ENCODE measurements at regions not wholly inside any gene's neighbourhood (a gene's known extent, or its start where the extent isn't known, plus 50 kb on each side); places are given as distances from the start of the nearest gene placed in this dataset.
"Not testable (repeated sequence)": the region's sequence is repeated elsewhere in the genome, so short reads cannot be mapped to it uniquely, and the experiment has no call there.

- peak; percentile 4 for DNase-seq (ENCODE audit: low spot score)
Measured at GRCh38 chr5:86977190-86977589, 290.5 kb upstream of the RASA1 start.

- no peak for DNase-seq (ENCODE audit: low spot score)
Measured at GRCh38 chr5:86977808-86978207, 289.9 kb upstream of the RASA1 start.

DNA sequence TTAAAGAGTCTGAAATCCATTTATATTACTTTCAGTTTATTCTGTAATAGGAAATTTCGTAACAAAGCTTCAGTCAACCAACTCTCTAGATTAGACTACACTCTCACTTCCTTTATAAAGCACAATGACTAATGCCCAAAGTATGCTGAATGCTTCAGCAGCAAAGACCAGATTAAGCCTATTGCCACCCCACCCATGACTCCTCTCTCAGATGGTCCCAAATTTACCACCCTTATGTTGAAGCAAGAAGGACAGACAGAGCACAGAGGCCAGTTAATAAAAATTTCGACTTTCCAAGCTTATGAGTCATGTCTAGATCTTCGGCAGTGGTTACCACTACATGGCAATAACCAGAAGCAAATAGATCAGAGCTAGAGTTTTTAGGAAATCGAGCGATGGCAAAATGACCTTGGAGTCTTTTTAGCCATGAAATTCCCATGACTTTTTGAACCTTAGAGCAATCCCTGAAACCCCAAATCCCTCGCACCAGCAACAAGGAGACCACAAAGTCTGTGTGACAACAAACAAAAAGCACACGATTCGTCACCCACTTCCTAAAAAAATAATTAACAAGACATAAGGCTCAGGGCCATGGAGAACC lies 287.8 kb upstream of the RASA1 start:
- peak; percentile 58 for DNase-seq (ENCODE audit: low spot score)

DNA sequence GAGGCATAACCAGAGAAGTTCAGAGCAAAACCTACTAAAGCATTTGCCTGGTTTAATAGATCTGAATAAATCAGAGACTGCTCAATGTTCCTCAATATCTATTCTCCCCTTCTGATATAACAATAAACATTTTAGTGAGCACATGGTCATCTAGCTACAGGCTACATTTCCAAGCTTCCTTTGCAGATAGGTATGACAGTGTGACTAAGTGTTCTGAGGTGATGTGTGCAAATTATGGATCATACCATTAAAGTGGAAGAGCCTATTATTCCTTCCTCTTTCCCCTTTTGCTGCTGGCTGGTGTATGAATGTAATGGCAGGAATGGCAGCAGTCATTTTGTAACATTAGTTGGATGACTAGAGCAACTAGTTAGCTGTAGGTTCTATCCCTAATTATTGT lies 285.8 kb upstream of the RASA1 start:
- DNase-seq (ENCODE audit: low spot score): no peak

GRCh38 chr5:86983208-86983607 lies 284.5 kb upstream of the RASA1 start:
- no peak for DNase-seq (ENCODE audit: low spot score)

GRCh38 chr5:86986837-86987236 lies 280.8 kb upstream of the RASA1 start:
- no peak for DNase-seq (ENCODE audit: low spot score)

- no peak for DNase-seq (ENCODE audit: low spot score)
Measured at GRCh38 chr5:86997516-86997915, 270.2 kb upstream of the RASA1 start.

GRCh38 chr5:86999951-87000350 lies 267.7 kb upstream of the RASA1 start:
- DNase-seq (ENCODE audit: low spot score): no peak

- no peak for DNase-seq (ENCODE audit: low spot score)
Measured at GRCh38 chr5:87002485-87002884, 265.2 kb upstream of the RASA1 start.

DNA sequence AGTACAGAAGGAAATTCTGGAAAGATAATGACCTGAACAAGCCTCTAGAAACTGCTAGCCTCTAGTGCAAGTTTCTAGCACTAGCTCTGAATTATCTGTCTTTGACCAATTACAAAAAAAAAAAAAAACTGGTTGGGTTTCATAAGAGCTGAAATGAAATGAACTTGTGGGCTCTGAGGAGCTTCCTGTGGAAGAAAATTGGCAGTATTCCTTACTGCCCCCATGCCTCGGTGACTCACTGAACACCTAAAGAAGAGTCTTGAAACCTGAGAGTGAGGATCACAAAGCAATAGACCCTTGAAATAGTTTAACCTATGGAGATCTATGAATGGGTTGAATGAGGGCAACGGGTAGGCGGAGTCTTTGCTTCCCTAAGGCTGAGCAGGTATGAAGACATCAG lies 263.6 kb upstream of the RASA1 start:
- no peak for DNase-seq (ENCODE audit: low spot score)

- no peak for DNase-seq (ENCODE audit: low spot score)
Measured at GRCh38 chr5:87007737-87008136, 259.9 kb upstream of the RASA1 start.

DNA sequence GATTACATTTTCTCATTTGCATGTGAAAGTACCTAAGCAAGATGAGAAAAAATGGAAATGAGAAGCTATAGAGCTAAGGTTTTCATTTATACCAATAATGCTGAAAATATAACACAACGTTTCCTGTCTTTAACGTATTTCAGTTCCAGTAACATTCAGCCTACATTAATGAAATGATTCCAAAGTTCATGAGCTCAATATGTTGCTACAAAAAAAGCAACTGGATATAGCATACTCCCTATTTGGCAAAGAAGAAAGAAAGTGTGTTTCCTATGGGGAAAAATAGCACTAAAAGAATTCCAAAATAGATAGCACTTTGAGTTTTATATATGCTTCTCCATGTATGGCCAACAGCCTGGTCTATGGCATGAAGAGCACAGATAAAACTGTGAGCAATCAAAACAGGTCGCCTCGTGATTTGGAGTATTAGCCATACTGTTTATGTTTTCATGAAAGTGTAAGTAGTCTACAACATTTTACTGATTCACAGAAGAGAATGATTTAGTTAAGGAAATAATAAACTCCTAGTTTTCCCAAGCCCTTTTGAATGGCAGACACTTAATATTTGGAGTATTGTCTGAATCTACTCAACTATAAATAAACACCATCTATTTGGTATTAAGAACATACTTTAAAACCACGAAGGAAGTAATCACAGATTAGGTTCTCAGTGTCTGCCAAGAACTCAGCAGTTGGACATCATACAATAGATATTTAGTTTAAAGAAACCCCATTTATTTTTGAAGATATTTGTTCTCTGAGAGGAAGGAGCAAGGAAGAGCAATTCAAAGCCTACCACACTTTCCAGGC lies 258.7 kb upstream of the RASA1 start:
- DNase-seq (ENCODE audit: low spot score): no peak

- DNase-seq (ENCODE audit: low spot score): no peak
Measured at GRCh38 chr5:87010736-87011135, 256.9 kb upstream of the RASA1 start.

- DNase-seq (ENCODE audit: low spot score): no peak
Measured at GRCh38 chr5:87015901-87016300, 251.8 kb upstream of the RASA1 start.

DNA sequence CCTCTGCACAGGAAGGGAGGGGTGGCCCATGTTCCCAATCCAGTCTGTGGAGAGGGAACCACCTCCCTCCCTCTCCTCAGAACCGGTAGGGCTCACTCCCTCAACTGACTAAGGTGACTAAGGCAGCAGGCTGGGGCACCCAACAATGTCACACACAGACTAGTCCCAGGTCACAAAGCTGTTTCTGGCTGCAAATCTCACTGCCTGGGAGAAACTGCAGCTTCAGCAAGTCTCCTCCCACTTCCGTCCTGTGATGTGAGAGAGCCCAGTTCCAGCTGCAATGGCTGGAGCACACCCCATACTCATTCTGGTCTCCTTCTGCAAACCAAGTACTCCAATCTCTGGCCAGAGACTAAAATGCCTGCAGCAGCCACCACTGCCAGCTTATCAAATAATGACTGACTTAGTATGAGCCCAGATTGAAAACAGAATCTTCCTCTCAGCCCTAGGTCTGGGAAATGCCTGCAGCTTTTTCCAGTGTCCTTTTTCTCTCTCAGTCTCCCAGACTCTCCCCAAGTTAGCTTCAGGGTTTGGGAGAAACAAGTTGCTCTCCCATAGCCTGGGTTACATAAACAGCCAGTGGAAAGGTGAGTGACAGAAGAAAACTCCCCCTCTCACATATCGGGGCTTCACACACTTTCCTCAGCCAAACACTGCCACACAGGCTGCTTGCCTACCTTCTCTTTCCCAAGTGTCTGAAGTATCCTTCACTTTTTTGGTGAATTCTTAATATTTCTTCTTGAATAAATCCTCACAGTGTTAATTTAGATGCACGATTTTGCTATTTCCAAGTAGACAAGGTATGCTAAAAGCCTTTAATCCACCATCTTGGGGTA lies 247.4 kb upstream of the RASA1 start:
- DNase-seq (ENCODE audit: low spot score): peak; percentile 37

GRCh38 chr5:87022415-87022814 lies 245.3 kb upstream of the RASA1 start:
- no peak for DNase-seq (ENCODE audit: low spot score)

GRCh38 chr5:87027570-87027969 lies 240.1 kb upstream of the RASA1 start:
- no peak for DNase-seq (ENCODE audit: low spot score)

DNA sequence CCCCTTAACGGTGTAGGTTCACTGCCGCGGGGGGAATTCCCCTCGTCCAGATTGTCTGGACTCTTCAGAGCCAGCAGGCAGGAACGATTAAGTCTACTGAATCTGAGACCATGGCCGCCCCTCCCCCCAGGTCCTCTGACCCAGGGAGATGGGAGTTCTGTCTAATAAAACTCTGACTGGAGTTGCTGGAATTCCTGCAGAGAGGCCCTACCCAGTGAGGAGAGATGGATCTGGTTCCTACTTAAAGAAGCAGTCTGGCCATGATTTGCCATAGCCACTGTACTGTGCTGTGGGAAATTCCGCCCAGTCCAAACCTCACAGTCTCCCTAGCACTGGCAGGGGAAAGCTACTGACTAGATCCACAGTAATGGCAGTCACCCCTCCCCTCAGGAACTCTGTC lies 237.7 kb upstream of the RASA1 start:
- no peak for DNase-seq (ENCODE audit: low spot score)

DNA sequence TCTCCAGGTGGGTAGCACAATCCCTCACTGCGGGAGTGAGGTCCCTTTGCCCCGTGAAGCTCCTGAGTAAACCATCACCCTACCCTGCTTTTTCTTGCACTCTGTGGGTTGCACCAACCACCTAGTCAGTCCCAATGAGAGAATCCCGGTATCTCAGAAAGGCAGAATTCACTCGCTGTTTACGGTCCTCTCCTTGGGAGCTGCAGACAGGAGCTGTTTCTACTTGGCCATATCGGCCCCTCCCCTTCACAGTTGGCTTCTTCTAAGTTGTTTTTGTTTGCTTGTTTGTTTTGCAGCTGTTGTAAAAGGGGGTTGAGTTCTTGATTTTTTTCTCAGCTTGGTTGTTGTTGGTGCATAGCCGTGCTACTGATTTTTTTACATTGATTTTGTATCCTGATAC lies 237.0 kb upstream of the RASA1 start:
- no peak for DNase-seq (ENCODE audit: low spot score)

DNA sequence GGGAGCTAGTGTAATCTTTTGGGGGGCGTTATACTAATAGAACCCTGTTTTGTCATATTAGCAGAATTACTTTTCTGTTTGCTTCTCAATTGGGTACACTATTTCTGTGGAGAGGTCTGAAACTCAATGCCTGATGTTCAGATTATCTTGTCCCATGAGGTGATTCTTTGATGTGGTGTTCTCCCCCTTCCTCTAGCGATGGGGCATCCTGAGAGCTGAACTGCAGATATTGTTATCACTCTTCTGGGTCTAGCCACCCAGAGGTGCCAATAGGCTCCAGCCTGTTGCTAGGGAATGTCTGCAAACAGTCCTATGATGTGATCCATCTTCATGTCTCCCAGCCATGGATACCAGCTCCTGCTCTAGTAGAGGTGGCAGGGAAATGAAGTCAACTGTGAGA lies 233.1 kb upstream of the RASA1 start:
- no peak for DNase-seq (ENCODE audit: low spot score)

- DNase-seq (ENCODE audit: low spot score): no peak
Measured at GRCh38 chr5:87042554-87042953, 225.1 kb upstream of the RASA1 start.

GRCh38 chr5:87048156-87048555 lies 219.5 kb upstream of the RASA1 start:
- no peak for DNase-seq (ENCODE audit: low spot score)

DNA sequence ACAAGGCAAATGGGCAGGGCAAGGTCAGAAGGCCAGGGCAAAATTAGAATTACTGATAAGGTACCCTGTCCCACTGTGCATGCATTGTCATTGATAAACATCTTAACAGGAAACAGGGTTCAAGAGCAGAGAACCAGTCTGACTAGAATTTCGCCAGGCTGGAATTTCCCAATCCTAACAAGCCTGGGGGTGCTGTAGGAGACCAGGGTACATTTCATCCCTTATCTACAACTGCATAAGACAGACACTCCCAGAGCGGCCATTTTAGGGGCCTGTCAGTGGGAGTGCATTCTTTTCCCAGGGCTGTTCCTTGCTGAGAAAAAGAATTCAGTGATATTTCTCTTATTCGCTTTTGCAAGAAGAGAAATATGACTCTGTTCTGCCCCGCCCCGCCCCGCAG lies 218.7 kb upstream of the RASA1 start:
- not testable (repeated sequence) for DNase-seq (ENCODE audit: low spot score)
